C4-2B (cell line): ENCODE measurements at regions not wholly inside any gene's neighbourhood (a gene's known extent, or its start where the extent isn't known, plus 50 kb on each side); places are given as distances from the start of the nearest gene placed in this dataset.

Experiments
- H3K27ac ChIP-seq: fragments of 450-650 bp; 2 replicates; pipeline ENCODE4 v1.5.1; 2017
- CTCF ChIP-seq: fragments of 450-650 bp; conservative IDR thresholded peaks from 2 replicates; pipeline ENCODE4 v1.5.1; 2017; ENCODE audit warnings: mild to moderate bottlenecking
- ZFX ChIP-seq: fragments of 450-650 bp; IDR thresholded peaks from 2 replicates; pipeline ENCODE4 v1.6.1; 2017

DNA sequence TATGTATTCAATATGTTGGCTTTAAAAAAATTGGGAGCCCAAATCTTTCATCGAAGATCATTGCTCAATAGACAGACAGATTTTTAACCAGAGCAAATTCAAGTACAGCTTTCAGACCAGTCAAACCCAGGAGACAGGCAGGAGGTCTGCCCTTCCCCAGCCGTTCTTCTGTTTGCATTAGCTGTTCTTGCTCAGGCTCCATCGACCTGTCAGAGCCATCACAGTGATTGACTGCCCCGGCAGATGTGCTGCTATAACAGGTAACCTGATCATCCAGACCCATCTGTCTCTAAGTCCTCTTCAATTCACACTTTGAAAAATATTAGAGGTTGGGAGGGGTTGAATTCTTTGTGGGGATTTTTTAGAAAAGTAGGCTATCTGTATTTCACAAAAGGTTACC is 453.5 kb downstream of the FOXG1 start:
- TF ChIP-seq ZFX (no peak), CTCF (no peak)
- H3K27ac ChIP-seq, result no peak overlapping the region

- no peak overlapping the region for H3K27ac ChIP-seq
- TF ChIP-seq ZFX (no peak), CTCF (no peak)
Observed at GRCh38 chr14:29220566-29220965, 454.0 kb downstream of the FOXG1 start.

- TF ChIP-seq CTCF, result no peak
- H3K27ac ChIP-seq, result no peak overlapping the region
Observed at GRCh38 chr14:29222006-29222405, 455.4 kb downstream of the FOXG1 start.

DNA sequence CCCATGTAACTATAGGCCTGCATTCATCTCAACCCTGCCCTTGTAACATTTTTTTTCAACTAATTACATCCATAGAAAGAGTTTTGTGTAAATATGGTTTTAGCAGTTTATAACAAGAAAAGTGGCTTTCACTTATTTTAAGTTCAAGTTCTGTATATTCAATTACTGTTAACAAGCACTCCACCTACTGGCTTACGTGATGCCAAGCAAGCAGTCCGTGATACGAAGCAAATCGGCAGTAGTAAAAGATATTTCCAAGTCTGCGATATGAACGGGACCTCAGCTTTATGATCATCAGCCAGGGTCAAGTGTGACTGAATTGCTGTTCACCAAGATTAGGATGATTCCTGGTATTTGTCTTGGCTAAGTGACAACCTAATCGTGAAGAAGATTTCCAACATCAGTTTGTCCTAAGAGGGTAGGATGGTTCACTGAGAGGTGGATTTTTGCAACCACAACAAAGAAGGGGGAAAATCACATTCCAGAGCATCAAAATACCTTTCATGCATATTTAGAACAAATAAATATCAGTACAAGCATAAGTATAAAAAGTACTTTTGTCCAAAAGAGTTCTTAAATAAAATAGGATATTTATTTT is 456.2 kb downstream of the FOXG1 start:
- no peak for TF ChIP-seq ZFX
- TF ChIP-seq CTCF, result peak; percentile 89
- H3K27ac ChIP-seq, result no peak overlapping the region

- TF ChIP-seq ZFX, result no peak
- TF ChIP-seq CTCF, result no peak
- no peak overlapping the region for H3K27ac ChIP-seq
Observed at GRCh38 chr14:29223947-29224346, 457.4 kb downstream of the FOXG1 start.

DNA sequence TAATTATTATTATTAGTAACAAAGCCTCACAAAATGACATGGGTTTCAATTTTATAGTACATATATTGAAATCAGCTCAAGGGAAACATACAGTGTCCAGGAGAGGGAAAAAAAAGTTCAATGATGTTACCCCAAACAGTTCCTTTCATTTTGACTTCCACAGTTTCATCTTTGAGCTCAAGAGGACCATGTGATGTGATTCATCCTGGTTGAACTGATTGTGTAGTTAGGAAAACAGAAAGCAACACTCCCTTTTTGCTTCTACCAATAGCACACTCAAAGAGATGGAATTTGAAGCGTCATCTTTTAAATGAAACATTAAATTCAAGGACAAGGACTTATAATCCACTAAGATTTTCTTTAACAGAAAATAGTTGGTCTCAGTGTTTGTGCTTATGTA is 461.0 kb downstream of the FOXG1 start:
- no peak overlapping the region for H3K27ac ChIP-seq
- TF ChIP-seq CTCF (no peak), ZFX (no peak)

DNA sequence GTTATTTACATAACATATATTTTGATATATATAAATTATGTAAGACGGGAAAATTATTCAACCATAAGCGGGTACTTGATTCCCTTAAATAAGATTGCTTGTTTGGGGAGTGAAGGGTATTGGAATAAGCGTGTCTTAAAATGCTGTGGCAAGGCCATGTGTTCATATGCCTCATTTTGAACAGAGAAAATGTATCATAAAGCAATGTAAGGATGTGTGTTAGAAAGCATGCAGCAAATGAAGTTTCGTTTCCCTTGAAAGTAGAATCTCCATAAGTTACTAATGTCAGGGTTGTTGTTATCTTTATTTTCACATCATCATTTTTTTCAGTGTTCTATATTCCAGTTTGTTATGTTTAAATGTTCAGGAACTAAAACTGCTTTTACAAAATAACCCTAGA is 465.6 kb downstream of the FOXG1 start:
- TF ChIP-seq ZFX (no peak), CTCF (no peak)
- no peak overlapping the region for H3K27ac ChIP-seq
